Mammary epithelial cell (primary cell): ENCODE measurements at regions not wholly inside any gene's neighbourhood (a gene's known extent, or its start where the extent isn't known, plus 50 kb on each side); places are given as distances from the start of the nearest gene placed in this dataset.

ENCODE experiments used
- EZH2 ChIP-seq: IDR thresholded peaks from 2 replicates; pipeline ENCODE4 v1.6.1; 2012; ENCODE audit warnings: low read length, inconsistent platforms, borderline replicate concordance
- TF ChIP-seq, protein P1 (sequence below), 2 donors: IDR thresholded peaks in 1 of 2; conservative IDR thresholded peaks in 1 of 2; 2 replicates each; pipeline ENCODE4 v1.5.1; 2011 to 2012; ENCODE audit warnings: inconsistent platforms in 2 of 2, low read length in 2 of 2, mild to moderate bottlenecking in 2 of 2, control low read depth in 1 of 2, low read depth in 1 of 2; ENCODE audit not compliant: insufficient read depth in 1 of 2; ENCODE audit errors: extremely low read depth in 1 of 2

DNA sequence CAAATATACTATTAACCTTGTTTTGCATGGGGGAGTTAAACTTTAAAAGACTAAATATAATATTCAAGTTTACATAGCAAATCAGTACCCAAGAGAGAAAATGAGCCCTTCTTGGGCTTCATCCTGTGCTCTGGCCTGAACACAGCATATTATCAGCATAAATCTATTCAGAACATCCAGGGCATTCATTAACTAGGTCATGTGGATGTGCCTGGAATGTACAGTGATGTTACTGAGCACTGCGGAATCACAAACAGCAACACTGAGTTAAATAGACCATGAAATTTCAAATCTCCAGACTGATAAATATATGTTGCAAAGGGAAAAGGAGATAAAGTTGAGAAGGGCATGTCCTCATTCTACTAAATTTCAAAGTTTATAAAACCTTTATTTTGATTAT, 426.4 kb downstream of the AASDHPPT start:
- TF ChIP-seq, protein P1, sequence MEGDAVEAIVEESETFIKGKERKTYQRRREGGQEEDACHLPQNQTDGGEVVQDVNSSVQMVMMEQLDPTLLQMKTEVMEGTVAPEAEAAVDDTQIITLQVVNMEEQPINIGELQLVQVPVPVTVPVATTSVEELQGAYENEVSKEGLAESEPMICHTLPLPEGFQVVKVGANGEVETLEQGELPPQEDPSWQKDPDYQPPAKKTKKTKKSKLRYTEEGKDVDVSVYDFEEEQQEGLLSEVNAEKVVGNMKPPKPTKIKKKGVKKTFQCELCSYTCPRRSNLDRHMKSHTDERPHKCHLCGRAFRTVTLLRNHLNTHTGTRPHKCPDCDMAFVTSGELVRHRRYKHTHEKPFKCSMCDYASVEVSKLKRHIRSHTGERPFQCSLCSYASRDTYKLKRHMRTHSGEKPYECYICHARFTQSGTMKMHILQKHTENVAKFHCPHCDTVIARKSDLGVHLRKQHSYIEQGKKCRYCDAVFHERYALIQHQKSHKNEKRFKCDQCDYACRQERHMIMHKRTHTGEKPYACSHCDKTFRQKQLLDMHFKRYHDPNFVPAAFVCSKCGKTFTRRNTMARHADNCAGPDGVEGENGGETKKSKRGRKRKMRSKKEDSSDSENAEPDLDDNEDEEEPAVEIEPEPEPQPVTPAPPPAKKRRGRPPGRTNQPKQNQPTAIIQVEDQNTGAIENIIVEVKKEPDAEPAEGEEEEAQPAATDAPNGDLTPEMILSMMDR (conservative IDR thresholded peaks at IDR 0.05 in 1 of 2, IDR thresholded peaks at IDR 0.05 in 1 of 2; ENCODE audit: extremely low read depth in 1 of 2, insufficient read depth in 1 of 2, low read depth in 1 of 2, low read length in 2 of 2): no peak
- TF ChIP-seq EZH2: no peak
